NCI-H2227 (cell line): ENCODE measurements at regions not wholly inside any gene's neighbourhood (a gene's known extent, or its start where the extent isn't known, plus 50 kb on each side); places are given as distances from the start of the nearest gene placed in this dataset.

Experiments
- DNase-seq: peaks from one replicate; lab custom pipeline; 2025; ENCODE audit not compliant: unreplicated experiment; lab: John Stamatoyannopoulos, UW

- DNase-seq, result no peak
Measured at GRCh38 chr7:22962775-22963350, 51.1 kb downstream of the HYCC1 start.

GRCh38 chr7:22958742-22959141 is 55.2 kb downstream of the HYCC1 start:
- DNase-seq, result no peak

- DNase-seq, result no peak
Measured at GRCh38 chr7:22954251-22954650, 59.7 kb downstream of the HYCC1 start.

- DNase-seq, result no peak
Measured at GRCh38 chr7:22952306-22953015, 61.5 kb downstream of the HYCC1 start.

- DNase-seq, result no peak
Measured at GRCh38 chr7:22949944-22950343, 64.0 kb downstream of the HYCC1 start.

GRCh38 chr7:22949221-22949620 is 64.7 kb downstream of the HYCC1 start:
- DNase-seq, result no peak

GRCh38 chr7:22948770-22949169 is 65.2 kb downstream of the HYCC1 start:
- no peak for DNase-seq

GRCh38 chr7:22945584-22945983 is 68.3 kb downstream of the HYCC1 start:
- no peak for DNase-seq

- no peak for DNase-seq
Measured at GRCh38 chr7:22944510-22944909, 69.4 kb downstream of the HYCC1 start.

GRCh38 chr7:22944022-22944421 is 69.9 kb downstream of the HYCC1 start:
- no peak for DNase-seq

- DNase-seq, result no peak
Measured at GRCh38 chr7:22942191-22942590, 71.7 kb downstream of the HYCC1 start.

- DNase-seq, result no peak
Measured at GRCh38 chr7:22939842-22940241, 74.1 kb downstream of the HYCC1 start.

GRCh38 chr7:22937946-22938345 is 76.0 kb downstream of the HYCC1 start:
- DNase-seq, result no peak

GRCh38 chr7:22936246-22936645 is 77.7 kb downstream of the HYCC1 start:
- DNase-seq, result no peak

- no peak for DNase-seq
Measured at GRCh38 chr7:22935269-22935668, 78.7 kb downstream of the HYCC1 start.

GRCh38 chr7:22934473-22935065 is 79.4 kb downstream of the HYCC1 start:
- no peak for DNase-seq

GRCh38 chr7:22934023-22934422 is 79.9 kb downstream of the HYCC1 start:
- DNase-seq, result no peak

- DNase-seq, result no peak
Measured at GRCh38 chr7:22932896-22933295, 81.0 kb downstream of the HYCC1 start.

GRCh38 chr7:22931011-22931410 is 82.9 kb downstream of the HYCC1 start:
- no peak for DNase-seq

GRCh38 chr7:22922307-22922706 is 91.6 kb downstream of the HYCC1 start:
- no peak for DNase-seq

GRCh38 chr7:22921386-22922086 is 92.4 kb downstream of the HYCC1 start:
- no peak for DNase-seq

- DNase-seq, result no peak
Measured at GRCh38 chr7:22920672-22921071, 93.3 kb downstream of the HYCC1 start.
